Muscle of back (tissue), 3 donors: ENCODE measurements at regions not wholly inside any gene's neighbourhood (a gene's known extent, or its start where the extent isn't known, plus 50 kb on each side); places are given as distances from the start of the nearest gene placed in this dataset.

Experiments
- DNase-seq, 3 donors: peaks; one replicate each; pipeline versions ENCODE4 v3.0.0 to v3.0.0-alpha.2; 2013

GRCh38 chrX:28039258-28039657 lies 58.0 kb upstream of the DCAF8L1 start:
- no peak for DNase-seq
